ENCODE measurements at regions not wholly inside any gene's neighbourhood (a gene's known extent, or its start where the extent isn't known, plus 50 kb on each side); places are given as distances from the start of the nearest gene placed in this dataset.
"Not testable (repeated sequence)": the region's sequence is repeated elsewhere in the genome, so short reads cannot be mapped to it uniquely, and the experiment has no call there.

DNA sequence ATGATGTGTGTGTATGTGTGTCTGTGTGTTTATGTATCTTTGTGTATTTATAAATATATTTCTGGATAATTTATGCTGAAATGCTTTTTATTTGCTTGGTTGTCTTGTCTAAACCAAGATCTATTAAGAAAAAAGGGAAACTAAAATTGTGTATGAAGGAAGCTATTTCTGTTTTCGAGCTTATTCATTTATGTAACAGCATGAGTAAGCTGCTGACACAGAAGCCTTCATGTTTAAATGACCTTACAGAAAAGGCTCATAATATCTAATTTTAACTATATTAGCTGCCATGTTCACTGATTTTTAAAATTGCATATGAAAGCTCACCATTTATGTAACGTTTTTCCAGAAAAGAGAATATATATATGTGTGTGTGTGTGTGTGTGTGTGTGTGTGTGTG is 392.8 kb downstream of the PTH2R start:
- DNase-seq (ENCODE audit: low spot score) = no peak

GRCh38 chr2:208800887-208801286 is 394.3 kb downstream of the PTH2R start:
- DNase-seq (ENCODE audit: low spot score) = not testable (repeated sequence)

DNA sequence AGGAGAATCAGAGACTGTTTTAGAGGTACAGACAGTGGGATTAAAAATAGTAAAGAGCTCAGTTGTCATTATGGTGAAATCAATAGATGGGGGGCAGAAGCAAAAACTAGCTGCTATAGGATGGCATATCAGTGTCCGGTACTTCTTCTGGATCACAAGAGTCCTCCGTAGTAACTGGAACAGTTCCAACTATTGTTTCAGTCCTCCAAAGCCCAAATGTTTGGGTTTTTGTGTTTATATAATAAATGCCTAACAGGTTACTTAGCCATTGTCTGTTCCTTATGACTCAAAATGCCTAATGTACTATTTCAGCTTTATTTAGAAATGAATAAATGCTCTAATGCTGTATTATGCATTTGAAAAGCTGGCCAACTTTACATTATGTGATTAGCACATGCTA is 401.2 kb downstream of the PTH2R start:
- no peak for DNase-seq (ENCODE audit: low spot score)

GRCh38 chr2:208811885-208812284 is 405.3 kb downstream of the PTH2R start:
- not testable (repeated sequence) for DNase-seq (ENCODE audit: low spot score)

DNA sequence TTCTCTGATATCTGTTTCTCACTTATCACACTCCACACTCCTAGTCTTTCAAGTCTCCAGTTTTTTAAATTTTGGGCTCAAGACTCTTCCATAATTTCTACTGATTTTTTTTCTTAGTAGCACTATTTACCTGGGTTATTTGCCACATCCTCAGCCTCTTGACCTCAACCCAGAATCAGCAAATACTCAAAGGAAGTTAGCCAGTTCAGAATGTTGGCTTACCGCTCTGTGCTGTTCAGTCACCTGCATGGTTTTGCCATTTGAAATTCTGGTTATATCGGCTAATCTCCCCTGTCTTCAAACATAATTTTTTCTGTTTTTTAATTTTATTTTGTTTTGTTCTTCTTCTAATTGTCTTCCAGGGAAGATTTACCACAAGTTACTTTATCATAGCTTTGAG is 412.6 kb downstream of the PTH2R start:
- no peak for DNase-seq (ENCODE audit: low spot score)

DNA sequence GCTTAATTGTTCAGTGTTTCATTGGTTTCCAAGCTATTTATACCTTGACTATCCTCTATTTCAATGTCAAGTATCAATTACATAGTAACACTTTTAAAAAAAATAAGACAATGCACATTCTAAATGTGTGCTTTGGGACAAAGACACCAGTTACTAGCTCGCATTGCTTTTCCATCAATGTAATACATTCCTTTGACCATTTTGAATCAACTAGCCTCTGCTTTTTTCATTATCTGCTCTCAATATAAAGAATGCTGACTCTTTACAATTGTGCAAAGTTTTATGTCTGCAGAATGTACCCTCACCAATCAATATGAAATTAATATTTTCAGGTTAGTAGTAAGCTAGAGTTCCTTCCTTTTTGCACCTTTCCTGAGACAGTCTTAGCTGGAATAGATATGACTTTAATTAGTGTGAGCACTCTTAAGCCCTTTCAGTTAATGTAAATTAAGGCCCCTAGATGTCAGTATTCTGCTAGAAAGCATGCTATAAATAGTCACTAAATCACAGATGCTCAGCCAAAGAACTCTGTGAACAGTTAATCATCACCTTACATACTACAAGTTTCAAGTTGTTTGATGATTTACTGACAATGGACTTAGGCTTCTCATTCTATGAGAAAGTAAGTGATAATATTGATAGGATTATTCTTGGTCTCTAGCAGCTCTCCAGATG is 413.6 kb downstream of the PTH2R start:
- no peak for DNase-seq (ENCODE audit: low spot score)

- DNase-seq (ENCODE audit: low spot score) = no peak
Observed at GRCh38 chr2:208827109-208827508, 420.5 kb downstream of the PTH2R start.

- DNase-seq (ENCODE audit: low spot score) = no peak
Observed at GRCh38 chr2:208827549-208828221, 421.1 kb downstream of the PTH2R start.

GRCh38 chr2:208830203-208830602 is 423.6 kb downstream of the PTH2R start:
- no peak for DNase-seq (ENCODE audit: low spot score)

DNA sequence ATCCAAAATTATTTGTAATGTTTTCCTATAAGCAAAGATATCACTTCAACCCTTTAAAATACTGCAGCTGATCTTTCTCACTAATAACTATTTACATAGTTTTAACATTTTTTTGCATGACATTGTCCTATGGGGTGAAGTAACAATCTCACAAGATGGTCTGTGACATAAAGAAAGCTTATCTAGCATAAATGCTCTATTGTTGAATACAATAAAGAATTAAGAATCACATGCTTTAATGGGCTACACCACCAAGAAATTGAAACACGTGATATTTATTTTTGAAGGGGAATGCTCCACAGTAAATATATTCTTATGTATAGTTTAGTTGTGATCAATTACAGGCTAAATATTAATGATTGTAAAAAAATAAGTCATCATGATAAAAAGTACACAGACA is 441.1 kb downstream of the PTH2R start:
- DNase-seq (ENCODE audit: low spot score) = no peak

- DNase-seq (ENCODE audit: low spot score) = no peak
Observed at GRCh38 chr2:208854717-208855116, 448.1 kb downstream of the PTH2R start.

- DNase-seq (ENCODE audit: low spot score) = no peak
Observed at GRCh38 chr2:208867374-208867773, 460.8 kb downstream of the PTH2R start.

DNA sequence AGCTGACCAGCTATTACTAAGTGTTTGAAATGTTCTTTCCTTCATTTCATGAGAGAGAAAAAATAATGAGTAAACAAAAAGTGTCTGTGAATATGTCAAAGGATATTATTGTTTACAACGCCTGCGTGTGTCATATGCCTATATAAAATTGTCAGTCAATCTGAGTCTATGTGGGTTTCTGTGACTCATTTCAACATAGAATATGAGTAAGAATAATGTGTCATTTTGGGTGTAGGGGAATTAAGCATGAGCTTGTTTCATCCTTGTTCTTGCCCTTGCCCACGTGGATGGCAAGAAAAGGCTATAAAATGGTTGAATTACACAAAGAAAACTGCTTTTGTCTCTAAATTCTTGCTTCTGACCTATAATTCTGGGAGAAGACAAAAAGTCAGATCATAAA is 466.0 kb downstream of the PTH2R start:
- DNase-seq (ENCODE audit: low spot score) = no peak

- DNase-seq (ENCODE audit: low spot score) = no peak
Observed at GRCh38 chr2:208879666-208880065, 473.1 kb downstream of the PTH2R start.

- no peak for DNase-seq (ENCODE audit: low spot score)
Observed at GRCh38 chr2:208880171-208880570, 473.6 kb downstream of the PTH2R start.

GRCh38 chr2:208890486-208890885 is 483.9 kb downstream of the PTH2R start:
- no peak for DNase-seq (ENCODE audit: low spot score)

DNA sequence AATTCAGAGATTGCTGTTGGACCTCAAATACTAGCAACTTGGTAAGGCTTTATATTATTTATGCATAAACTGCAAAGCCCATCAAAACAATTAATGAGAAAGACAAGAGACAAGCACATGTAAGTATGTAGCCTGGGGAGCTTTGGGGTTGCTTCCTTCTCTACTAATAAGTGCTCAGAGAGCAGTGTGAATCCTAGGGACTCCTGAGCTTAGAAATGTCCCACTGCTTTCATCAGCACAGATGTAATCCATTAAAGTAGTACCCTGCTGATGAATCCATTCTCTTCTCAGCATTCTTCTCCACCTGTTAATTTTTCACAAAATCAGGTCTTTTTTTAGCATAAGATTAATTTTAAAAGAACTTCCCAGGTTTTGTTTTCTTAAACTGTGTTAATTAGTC is 485.6 kb downstream of the PTH2R start:
- DNase-seq (ENCODE audit: low spot score) = no peak

DNA sequence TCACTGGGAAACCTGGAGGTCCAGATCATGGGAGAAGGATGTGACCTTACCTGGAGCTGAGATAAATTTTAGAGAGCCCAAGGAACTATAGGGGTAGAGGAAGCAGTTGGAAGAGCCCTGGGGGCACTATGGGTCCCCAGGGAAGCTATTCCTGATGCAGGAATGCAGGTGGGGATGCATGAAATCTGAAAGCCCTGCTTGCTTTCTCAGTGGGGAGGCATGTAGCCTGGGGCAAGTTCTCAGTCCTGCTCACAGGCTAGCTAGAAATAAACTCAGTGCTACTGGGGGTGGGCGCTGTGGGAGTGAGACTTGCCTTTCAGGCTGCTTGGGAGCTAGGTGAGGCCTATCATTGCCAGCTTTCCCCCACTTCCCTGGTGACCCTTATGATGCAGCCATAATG is 499.7 kb downstream of the PTH2R start:
- DNase-seq (ENCODE audit: low spot score) = no peak

- no peak for DNase-seq (ENCODE audit: low spot score)
Observed at GRCh38 chr2:208915401-208915800, 508.4 kb upstream of the MAP2 start.

- no peak for DNase-seq (ENCODE audit: low spot score)
Observed at GRCh38 chr2:208916881-208917280, 507.0 kb upstream of the MAP2 start.

DNA sequence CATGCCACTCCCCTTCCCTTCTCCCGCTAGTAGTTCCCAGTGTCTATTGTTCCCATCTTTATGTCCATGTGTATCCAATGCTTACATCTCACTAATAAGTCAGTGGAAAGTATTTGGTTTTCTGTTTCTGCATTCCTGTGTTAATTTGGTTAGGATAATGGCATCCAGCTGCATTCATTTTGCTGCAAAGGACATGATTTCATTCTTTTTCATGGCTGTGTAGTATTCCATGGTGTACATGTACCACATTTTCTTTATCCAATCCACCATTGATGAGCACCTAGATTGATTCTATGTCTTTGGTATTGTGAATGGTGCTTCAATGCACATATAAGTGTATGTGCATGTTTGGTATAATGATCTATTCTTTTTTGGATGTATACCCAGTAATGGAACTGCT is 502.5 kb upstream of the MAP2 start:
- DNase-seq (ENCODE audit: low spot score) = not testable (repeated sequence)

DNA sequence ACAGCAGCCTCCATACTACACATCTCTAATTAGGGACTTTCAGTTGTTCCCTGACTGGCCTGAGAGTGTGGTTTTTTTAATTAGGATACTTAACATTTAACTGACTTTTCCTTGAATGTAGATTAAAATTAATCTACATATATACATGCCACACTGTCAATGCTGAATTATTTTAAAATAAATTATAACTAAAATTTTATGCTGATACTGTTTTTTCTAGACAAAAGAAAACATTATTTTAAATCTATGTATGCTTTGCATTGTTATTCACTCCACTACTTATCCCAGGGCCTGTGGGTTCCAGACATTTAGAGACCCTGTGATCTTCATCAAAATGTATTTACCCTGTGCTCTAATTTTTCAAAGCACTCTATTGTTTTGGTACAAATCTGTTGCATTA is 496.0 kb upstream of the MAP2 start:
- DNase-seq (ENCODE audit: low spot score) = no peak

DNA sequence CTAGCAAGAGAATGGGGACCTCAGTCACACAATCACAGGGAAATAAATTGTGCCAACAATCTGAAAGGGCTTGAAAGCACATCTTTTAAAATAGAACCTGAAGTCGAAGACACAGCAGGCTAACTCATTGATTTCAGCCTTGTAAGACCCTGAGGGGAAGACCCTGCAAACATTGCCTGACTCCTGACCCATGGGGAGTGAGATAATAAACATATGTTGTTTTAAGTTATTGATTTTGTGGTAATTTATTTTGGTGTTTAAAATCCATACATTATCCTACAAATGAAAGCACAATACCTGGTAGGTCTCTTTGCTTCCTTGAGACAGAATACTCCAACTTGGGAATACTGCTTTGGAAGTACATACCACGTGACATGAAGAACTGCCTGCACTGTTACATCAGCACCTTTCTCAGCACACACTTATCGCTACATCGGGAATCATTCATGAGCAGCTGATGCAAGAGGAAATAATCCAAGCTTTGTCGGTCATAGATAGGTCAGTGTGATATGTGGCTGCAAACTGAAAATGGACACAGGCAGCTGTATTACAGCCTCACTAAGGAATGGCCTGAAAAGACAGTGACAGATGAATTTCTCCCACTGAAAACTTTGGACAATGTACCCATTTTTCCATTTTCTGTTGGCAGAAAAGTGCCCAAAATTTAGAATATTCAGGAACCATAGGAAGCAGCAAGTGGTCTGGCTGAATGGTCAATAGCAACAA is 494.5 kb upstream of the MAP2 start:
- DNase-seq (ENCODE audit: low spot score) = no peak

Measured in HuH-7.5 (cell line).